ENCODE measurements at regions not wholly inside any gene's neighbourhood (a gene's known extent, or its start where the extent isn't known, plus 50 kb on each side); places are given as distances from the start of the nearest gene placed in this dataset.

DNA sequence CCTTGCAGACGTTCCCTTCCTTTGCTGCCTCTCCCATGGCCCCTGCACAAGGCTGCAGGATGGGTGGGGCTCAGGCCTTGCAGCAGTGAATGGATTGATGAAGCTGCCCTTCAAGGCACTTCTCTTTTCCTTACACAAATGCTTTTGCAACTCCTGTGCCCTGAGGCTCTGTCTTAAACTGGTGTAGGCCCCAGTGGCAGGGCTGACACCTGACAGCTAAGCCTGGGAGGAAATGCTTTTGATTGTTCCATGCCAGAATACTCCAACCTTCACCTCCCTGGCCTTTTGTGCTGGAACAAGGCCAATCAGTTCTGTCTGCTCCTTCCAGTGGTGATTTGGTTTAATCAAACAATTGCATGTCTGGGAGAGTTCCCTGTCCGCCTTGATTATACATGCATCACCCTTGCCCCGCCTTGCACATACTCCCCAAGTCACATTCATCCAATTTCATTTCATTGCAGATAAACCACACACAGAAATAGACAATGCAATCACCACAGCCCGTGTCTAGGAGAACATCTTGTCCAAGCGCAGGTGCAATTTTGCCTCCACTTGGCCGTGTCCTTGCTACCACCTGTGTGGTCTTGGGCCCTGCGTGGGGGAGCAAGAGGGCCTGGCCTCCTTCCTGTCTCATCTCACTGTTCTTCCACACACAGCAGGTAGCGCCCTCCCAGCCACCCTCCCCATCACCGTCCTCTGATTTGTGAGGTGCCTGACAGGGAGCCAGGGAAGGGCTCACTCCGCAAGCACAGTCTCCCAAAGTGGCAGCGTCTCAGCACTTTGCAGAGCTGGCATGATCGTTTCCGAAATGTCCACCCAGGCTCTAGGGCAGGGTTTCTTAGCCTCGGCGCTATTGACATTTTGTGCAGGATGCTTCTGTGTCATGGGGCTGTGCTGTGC lies 120.4 kb downstream of the CDH26 start:
- H3K27ac Mint-ChIP-seq (ENCODE audit: unreplicated experiment), result no peak overlapping the region
- no peaks in the 10 kb centered on the region for H3K4me1 Mint-ChIP-seq (ENCODE audit: low read depth, unreplicated experiment)
- TF ChIP-seq, protein P1, sequence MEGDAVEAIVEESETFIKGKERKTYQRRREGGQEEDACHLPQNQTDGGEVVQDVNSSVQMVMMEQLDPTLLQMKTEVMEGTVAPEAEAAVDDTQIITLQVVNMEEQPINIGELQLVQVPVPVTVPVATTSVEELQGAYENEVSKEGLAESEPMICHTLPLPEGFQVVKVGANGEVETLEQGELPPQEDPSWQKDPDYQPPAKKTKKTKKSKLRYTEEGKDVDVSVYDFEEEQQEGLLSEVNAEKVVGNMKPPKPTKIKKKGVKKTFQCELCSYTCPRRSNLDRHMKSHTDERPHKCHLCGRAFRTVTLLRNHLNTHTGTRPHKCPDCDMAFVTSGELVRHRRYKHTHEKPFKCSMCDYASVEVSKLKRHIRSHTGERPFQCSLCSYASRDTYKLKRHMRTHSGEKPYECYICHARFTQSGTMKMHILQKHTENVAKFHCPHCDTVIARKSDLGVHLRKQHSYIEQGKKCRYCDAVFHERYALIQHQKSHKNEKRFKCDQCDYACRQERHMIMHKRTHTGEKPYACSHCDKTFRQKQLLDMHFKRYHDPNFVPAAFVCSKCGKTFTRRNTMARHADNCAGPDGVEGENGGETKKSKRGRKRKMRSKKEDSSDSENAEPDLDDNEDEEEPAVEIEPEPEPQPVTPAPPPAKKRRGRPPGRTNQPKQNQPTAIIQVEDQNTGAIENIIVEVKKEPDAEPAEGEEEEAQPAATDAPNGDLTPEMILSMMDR (IDR thresholded peaks at IDR 0.05; ENCODE audit: partially characterized antibody, unreplicated experiment), result no peak
- H3K36me3 Mint-ChIP-seq (ENCODE audit: unreplicated experiment), result peaks cover 3% of the 10 kb centered on the region
- H3K9me3 Mint-ChIP-seq (ENCODE audit: unreplicated experiment), result no peaks in the 10 kb centered on the region
- H3K27me3 Mint-ChIP-seq (ENCODE audit: unreplicated experiment), result peaks cover 2% of the 10 kb centered on the region
- no peak overlapping the region for H3K4me3 Mint-ChIP-seq (ENCODE audit: unreplicated experiment)
- no peak for DNase-seq

DNA sequence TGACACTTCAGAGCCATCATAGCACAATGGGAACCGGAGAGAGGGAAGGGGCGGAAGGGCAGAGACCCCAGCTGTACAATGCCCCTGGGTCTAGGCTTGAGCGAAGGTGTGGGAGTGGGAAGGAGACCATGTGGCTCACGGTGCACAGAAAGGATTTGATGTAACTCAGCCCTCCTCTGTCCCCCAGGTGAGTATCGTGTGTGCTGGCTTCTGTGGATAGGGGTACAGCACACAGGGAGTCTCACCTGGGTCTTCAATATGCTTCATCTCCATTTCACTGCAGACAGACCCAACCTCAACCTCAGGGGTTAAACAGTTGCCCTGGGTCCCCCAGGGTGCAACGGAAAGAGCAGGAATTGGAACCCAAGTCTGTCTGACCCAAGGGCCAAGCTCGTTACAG lies 122.2 kb downstream of the CDH26 start:
- H3K9me3 Mint-ChIP-seq (ENCODE audit: unreplicated experiment), result no peaks in the 10 kb centered on the region
- TF ChIP-seq, protein P1 (IDR thresholded peaks at IDR 0.05; ENCODE audit: partially characterized antibody, unreplicated experiment), result no peak
- no peak overlapping the region for H3K27ac Mint-ChIP-seq (ENCODE audit: unreplicated experiment)
- no peak overlapping the region for H3K4me3 Mint-ChIP-seq (ENCODE audit: unreplicated experiment)
- no peak for DNase-seq
- H3K27me3 Mint-ChIP-seq (ENCODE audit: unreplicated experiment), result peaks cover 4% of the 10 kb centered on the region
- H3K4me1 Mint-ChIP-seq (ENCODE audit: low read depth, unreplicated experiment), result no peaks in the 10 kb centered on the region
- H3K36me3 Mint-ChIP-seq (ENCODE audit: unreplicated experiment), result peaks cover 3% of the 10 kb centered on the region

DNA sequence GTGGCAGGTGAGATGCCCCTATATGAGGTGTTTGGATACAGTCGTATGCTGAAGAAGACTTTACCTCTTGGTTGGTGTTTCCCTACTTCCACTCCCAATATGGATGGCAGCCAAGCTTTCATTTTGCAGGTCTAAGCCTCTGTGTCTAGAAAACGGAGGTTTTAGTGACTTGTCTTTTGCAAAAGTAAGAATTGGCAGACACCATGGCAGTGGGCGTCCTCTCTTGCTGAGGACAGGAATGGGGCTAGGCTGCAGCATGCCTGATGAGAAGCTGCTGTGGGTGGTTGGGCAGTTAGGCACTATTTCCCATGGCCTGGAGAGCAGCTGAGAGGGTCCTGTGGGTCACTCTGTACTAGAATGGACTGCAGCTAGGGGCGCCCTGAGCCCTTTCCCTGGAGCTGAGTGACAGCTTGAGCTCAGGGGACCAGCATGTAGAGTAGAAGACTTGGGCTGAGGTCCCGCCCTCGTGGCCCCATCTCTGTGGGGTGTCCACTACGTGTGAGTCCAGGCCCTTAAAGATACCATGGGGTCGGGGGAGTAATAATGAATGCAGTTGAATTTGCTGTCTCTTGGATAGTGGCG lies 127.4 kb downstream of the CDH26 start:
- TF ChIP-seq, protein P1 (IDR thresholded peaks at IDR 0.05; ENCODE audit: partially characterized antibody, unreplicated experiment), result no peak
- no peaks in the 10 kb centered on the region for H3K36me3 Mint-ChIP-seq (ENCODE audit: unreplicated experiment)
- no peaks in the 10 kb centered on the region for H3K9me3 Mint-ChIP-seq (ENCODE audit: unreplicated experiment)
- DNase-seq, result no peak
- H3K27me3 Mint-ChIP-seq (ENCODE audit: unreplicated experiment), result peaks cover 2% of the 10 kb centered on the region
- H3K27ac Mint-ChIP-seq (ENCODE audit: unreplicated experiment), result no peak overlapping the region
- H3K4me1 Mint-ChIP-seq (ENCODE audit: low read depth, unreplicated experiment), result no peaks in the 10 kb centered on the region
- H3K4me3 Mint-ChIP-seq (ENCODE audit: unreplicated experiment), result no peak overlapping the region

DNA sequence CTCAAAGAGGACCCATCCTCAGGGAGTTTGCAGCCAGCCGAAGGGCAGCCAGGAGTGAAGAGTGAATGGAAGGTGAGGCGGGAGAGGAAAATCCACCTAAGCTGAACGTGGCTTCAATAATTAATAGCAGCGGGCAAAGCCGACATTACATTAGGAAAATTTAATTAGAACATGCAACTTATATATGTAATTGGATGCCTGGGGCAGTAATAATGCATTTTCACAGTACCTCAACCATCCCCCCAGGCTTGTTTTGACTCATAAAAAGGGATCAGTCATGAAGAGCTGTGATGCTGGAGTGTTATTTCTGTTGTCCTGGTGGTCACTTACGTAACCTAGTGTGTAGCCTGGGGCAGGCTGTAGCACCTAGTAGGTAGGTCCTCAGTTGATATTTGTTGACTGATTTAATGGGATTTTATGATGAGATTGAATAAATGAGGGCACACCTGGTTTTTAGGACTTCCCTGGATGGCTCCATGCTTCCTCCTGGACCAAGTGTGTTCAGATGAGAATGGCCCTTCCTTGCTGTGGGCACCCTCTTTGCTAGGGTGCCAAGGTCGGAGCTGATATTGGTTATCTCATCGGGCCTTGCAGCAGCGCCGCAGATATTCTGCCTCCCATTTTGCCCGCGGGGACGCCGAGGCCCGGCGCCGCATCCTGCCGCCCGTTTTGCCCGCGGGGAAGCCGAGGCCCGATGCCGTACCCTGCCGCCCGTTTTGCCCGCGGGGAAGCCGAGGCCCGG lies 128.8 kb downstream of the CDH26 start:
- TF ChIP-seq, protein P1 (IDR thresholded peaks at IDR 0.05; ENCODE audit: partially characterized antibody, unreplicated experiment), result no peak
- peaks cover 9% of the 10 kb centered on the region for H3K36me3 Mint-ChIP-seq (ENCODE audit: unreplicated experiment)
- H3K27me3 Mint-ChIP-seq (ENCODE audit: unreplicated experiment), result peaks cover 2% of the 10 kb centered on the region
- H3K4me1 Mint-ChIP-seq (ENCODE audit: low read depth, unreplicated experiment), result no peaks in the 10 kb centered on the region
- no peaks in the 10 kb centered on the region for H3K9me3 Mint-ChIP-seq (ENCODE audit: unreplicated experiment)
- H3K27ac Mint-ChIP-seq (ENCODE audit: unreplicated experiment), result no peak overlapping the region
- H3K4me3 Mint-ChIP-seq (ENCODE audit: unreplicated experiment), result no peak overlapping the region
- no peak for DNase-seq
